B cell (primary cell): ENCODE measurements at regions not wholly inside any gene's neighbourhood (a gene's known extent, or its start where the extent isn't known, plus 50 kb on each side); places are given as distances from the start of the nearest gene placed in this dataset.

Source experiments
- ATAC-seq: fragments of 200-7000 bp; cut with Tn5 transposase; one replicate; pipeline ENCODE4 v1.10.0; 2021; ENCODE audit warnings: low read depth, mild to moderate bottlenecking, moderate number of reproducible peaks, moderate library complexity
- CTCF ChIA-PET: fragments of 350-600 bp; sonication (Branson Sonifier 250); formaldehyde crosslinking; loops from one replicate; lab custom pipeline; 2021; ENCODE audit warnings: antibody characterized with exemption, inconsistent platforms; lab: Charles Lee
- POLR2A ChIA-PET: fragments of 350-600 bp; sonication (Branson Sonifier 250); formaldehyde crosslinking; loops from one replicate; lab custom pipeline; 2021; ENCODE audit warnings: antibody characterized with exemption; lab: Charles Lee
- DNase-seq: peaks from one replicate; pipeline ENCODE4 v3.0.0; 2013
- H2AFZ ChIP-seq: 2 replicates; pipeline ENCODE4 v1.6.1; 2012; ENCODE audit warnings: mild to moderate bottlenecking, low read depth, low read length; ENCODE audit not compliant: insufficient read depth, poor library complexity, severe bottlenecking
- H3K27ac ChIP-seq, 2 donors: 1 replicate in 1 of 2; 2 replicates in 1 of 2; pipeline ENCODE4 v1.5.1; 2012 to 2013; ENCODE audit warnings: low read length in 2 of 2, mild to moderate bottlenecking in 2 of 2, moderate library complexity in 1 of 2
- H3K27me3 ChIP-seq, 4 experiments: fragments of 200-600 bp in 1 of 4; sonication (generic) in 1 of 4; replicated peaks in 1 of 4; 1 replicate in 2 of 4; 2 replicates in 2 of 4; pipeline versions ENCODE4 v1.6.1 to v1.7.0; 2013 to 2016; ENCODE audit warnings: low read length in 3 of 4, mild to moderate bottlenecking in 2 of 4, mixed read lengths in 1 of 4, moderate library complexity in 1 of 4; ENCODE audit not compliant: insufficient read depth in 4 of 4, control insufficient read depth in 3 of 4; ENCODE audit errors: control extremely low read depth in 1 of 4
- H3K36me3 ChIP-seq, 2 experiments: replicated peaks in 1 of 2; 1 replicate in 1 of 2; 2 replicates in 1 of 2; pipeline versions ENCODE4 v1.6.1 to v1.7.1; 2013; ENCODE audit warnings: low read length in 1 of 2; ENCODE audit not compliant: insufficient read depth in 2 of 2, control insufficient read depth in 1 of 2; ENCODE audit errors: control extremely low read depth in 1 of 2, extremely low read depth in 1 of 2
- H3K4me1 ChIP-seq, 2 donors: fragments of 200-600 bp in 1 of 2; sonication (generic) in 1 of 2; 1 replicate in 1 of 2; 2 replicates in 1 of 2; pipeline versions ENCODE4 v1.5.1 to v1.6.1; 2013 to 2017; ENCODE audit warnings: low read length in 2 of 2; ENCODE audit not compliant: control insufficient read depth in 2 of 2, insufficient read depth in 2 of 2
- H3K4me2 ChIP-seq: replicated peaks from 2 replicates; pipeline ENCODE3; 2012; ENCODE audit warnings: mild to moderate bottlenecking, low read depth, low read length; ENCODE audit not compliant: poor library complexity, severe bottlenecking
- H3K4me3 ChIP-seq, 5 experiments: fragments of 200-600 bp in 1 of 5; sonication (generic) in 1 of 5; 1 replicate in 3 of 5; 2 replicates in 2 of 5; pipeline versions ENCODE4 v1.5.1 to v1.7.0; 2011 to 2016; ENCODE audit warnings: low read length in 4 of 5, mild to moderate bottlenecking in 4 of 5, low read depth in 2 of 5, control low read depth in 1 of 5, moderate library complexity in 1 of 5; ENCODE audit not compliant: insufficient read depth in 1 of 5; ENCODE audit errors: control extremely low read depth in 1 of 5, extremely low read depth in 1 of 5
- H3K79me2 ChIP-seq: fragments of 200-600 bp; sonication (generic); one replicate; pipeline ENCODE4 v1.6.0; 2016; ENCODE audit warnings: low read length; ENCODE audit not compliant: control insufficient read depth, insufficient read depth
- H3K9ac ChIP-seq: fragments of 200-600 bp; sonication (generic); 2 replicates; pipeline ENCODE4 v1.6.1; 2017; ENCODE audit warnings: mild to moderate bottlenecking, low read length, moderate library complexity
- H3K9me3 ChIP-seq, 3 donors: one replicate each; pipeline versions ENCODE4 v1.6.1 to v1.7.1; 2013; ENCODE audit warnings: low read length in 2 of 3; ENCODE audit not compliant: control insufficient read depth in 2 of 3, insufficient read depth in 1 of 3; ENCODE audit errors: control extremely low read depth in 1 of 3
- H4K20me1 ChIP-seq: 2 replicates; pipeline ENCODE4 v1.6.0; 2012; ENCODE audit warnings: mild to moderate bottlenecking, low read length; ENCODE audit not compliant: insufficient read depth, control insufficient read depth, poor library complexity, severe bottlenecking
- H3K27ac Mint-ChIP-seq: one replicate; pipeline ENCODE4 v1.8.0; 2021; ENCODE audit warnings: mixed read lengths
- H3K27me3 Mint-ChIP-seq: one replicate; pipeline ENCODE4 v1.8.0; 2021; ENCODE audit warnings: mixed read lengths
- H3K4me1 Mint-ChIP-seq: one replicate; pipeline ENCODE4 v1.8.0; 2021; ENCODE audit warnings: mixed read lengths
- H3K4me3 Mint-ChIP-seq: one replicate; pipeline ENCODE4 v1.8.0; 2021; ENCODE audit warnings: mixed read lengths
- H3K9me3 Mint-ChIP-seq: one replicate; pipeline ENCODE4 v1.8.0; 2022; ENCODE audit warnings: mixed read lengths; ENCODE audit not compliant: insufficient read depth
- CTCF ChIP-seq: fragments of 200-600 bp; IDR thresholded peaks from one replicate; pipeline ENCODE4 v1.8.0; 2022; ENCODE audit warnings: antibody characterized with exemption, mild to moderate bottlenecking
- EZH2 ChIP-seq: IDR thresholded peaks from 2 replicates; pipeline ENCODE4 v1.6.1; 2012; ENCODE audit warnings: borderline replicate concordance, low read depth, mild to moderate bottlenecking, moderate library complexity, low read length; ENCODE audit not compliant: insufficient read depth, poor library complexity, severe bottlenecking
- WGBS: methylation state at CpG from one replicate; pipeline ENCODE4 v1.1.5; 2013; ENCODE audit warnings: missing lambda C conversion rate; ENCODE audit not compliant: insufficient coverage; 5-methylcytosine and 5-hydroxymethylcytosine counted together
- intact Hi-C: fragments of 100-400 bp; cut with micrococcal nuclease; formaldehyde crosslinking; loops from one replicate; pipeline ENCODE4 v1.10.0; 2022

DNA sequence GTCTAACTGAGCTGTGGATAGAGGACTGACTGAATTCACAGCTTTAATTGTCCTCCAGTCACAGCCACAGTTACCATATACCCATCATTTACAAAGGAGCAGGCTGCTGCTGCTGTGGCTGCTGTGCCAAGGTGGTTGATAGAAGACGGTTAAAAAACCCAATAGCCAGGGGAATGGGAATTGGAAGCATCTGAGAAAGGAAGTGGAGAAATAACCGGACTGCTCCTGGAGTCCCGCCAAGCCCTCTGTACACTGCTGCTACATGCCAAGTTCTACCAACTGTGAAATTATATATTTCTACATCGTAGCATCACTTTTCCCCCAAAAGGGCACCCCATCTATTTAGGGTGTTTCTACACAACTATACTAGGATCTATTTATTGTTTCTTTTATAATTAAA, 279.7 kb upstream of the ARX start:
- H2AFZ ChIP-seq: no peak overlapping the region
- H3K27ac ChIP-seq: no peak overlapping the region
- ATAC-seq (no peak), DNase-seq (no peak)
- TF ChIP-seq CTCF (no peak), EZH2 (no peak)
- no peaks in the 10 kb centered on the region for H3K79me2 ChIP-seq
- H3K9ac ChIP-seq: no peak overlapping the region
- no peak overlapping the region for H3K4me3 ChIP-seq
- Mint-ChIP-seq H3K27me3 (no peaks in the 10 kb centered on the region), H3K4me1 (no peaks in the 10 kb centered on the region), H3K27ac (no peak overlapping the region), H3K9me3 (no peaks in the 10 kb centered on the region), H3K4me3 (no peak overlapping the region)
- no peak overlapping the region for H3K4me2 ChIP-seq
- H3K36me3 ChIP-seq: no peaks in the 10 kb centered on the region
- no peaks in the 10 kb centered on the region for H3K4me1 ChIP-seq
- intact Hi-C loops: no loop called here
- CTCF ChIA-PET: no interaction called here
- H4K20me1 ChIP-seq: no peaks in the 10 kb centered on the region
- H3K27me3 ChIP-seq: no peaks in the 10 kb centered on the region
- no peaks in the 10 kb centered on the region for H3K9me3 ChIP-seq
- no CpG with 5 or more reads among the region's 4 CpGs for WGBS
- POLR2A ChIA-PET: no interaction called here

GRCh38 chrX:25290132-25290531, 274.4 kb upstream of the ARX start:
- Mint-ChIP-seq H3K4me1 (no peaks in the 10 kb centered on the region), H3K27ac (no peak overlapping the region), H3K27me3 (no peaks in the 10 kb centered on the region), H3K4me3 (no peak overlapping the region), H3K9me3 (no peaks in the 10 kb centered on the region)
- Histone ChIP-seq H3K4me3 (no peak overlapping the region), H3K27me3 (no peaks in the 10 kb centered on the region), H3K9ac (no peak overlapping the region), H3K4me2 (no peak overlapping the region), H3K4me1 (no peaks in the 10 kb centered on the region), H4K20me1 (no peaks in the 10 kb centered on the region), H3K9me3 (no peaks in the 10 kb centered on the region), H3K27ac (no peak overlapping the region), H3K79me2 (no peaks in the 10 kb centered on the region), H3K36me3 (no peaks in the 10 kb centered on the region), H2AFZ (no peak overlapping the region)
- DNase-seq (no peak), ATAC-seq (no peak)
- no peak for TF ChIP-seq EZH2
- TF ChIP-seq CTCF: no peak
- POLR2A ChIA-PET: no interaction called here
- intact Hi-C loops: no loop called here
- CTCF ChIA-PET: no interaction called here
- no CpG with 5 or more reads among the region's 1 CpG for WGBS
